Mucosa of gallbladder (tissue), 1 donor: ENCODE measurements at regions not wholly inside any gene's neighbourhood (a gene's known extent, or its start where the extent isn't known, plus 50 kb on each side); places are given as distances from the start of the nearest gene placed in this dataset.

Source experiments
- DNase-seq: peaks from one replicate; pipeline ENCODE4 v3.0.0-alpha.2; 2020; ENCODE audit warnings: low spot score
- donor health status: DM: no; HTN: no; CAD: no.

DNA sequence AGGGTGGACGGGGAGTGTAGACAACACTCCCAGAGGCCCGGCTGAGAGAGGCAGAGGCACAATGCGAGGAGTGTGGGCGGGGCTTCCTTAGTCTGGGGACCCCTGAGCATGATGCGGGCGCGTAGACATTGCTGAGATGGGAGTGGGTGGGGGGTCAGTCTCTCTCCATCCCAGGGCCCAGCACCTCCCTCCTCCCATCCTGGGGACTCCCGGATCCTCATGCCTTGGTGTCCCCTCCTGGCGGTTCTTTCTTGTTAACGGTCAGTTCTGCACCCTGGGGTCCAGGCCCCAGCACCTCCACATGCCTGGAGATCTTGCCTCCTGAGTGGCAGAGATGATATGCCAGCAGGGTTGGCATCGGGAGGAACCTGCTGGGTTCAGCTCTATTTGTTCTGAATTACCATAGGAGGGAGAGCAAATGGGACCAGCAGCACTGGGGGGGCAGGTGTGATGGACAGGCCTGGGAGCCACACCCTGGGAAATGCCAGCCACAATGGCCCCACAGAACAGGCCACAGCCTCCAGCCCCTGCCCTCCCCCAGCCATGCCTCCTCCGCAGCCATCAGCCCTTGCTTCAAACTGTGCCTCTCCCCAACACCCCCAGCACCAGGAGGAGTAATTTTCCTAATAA lies 55.7 kb downstream of the RTL6 start:
- no peak for DNase-seq

- no peak for DNase-seq
Measured at GRCh38 chr22:44441401-44442185, 56.4 kb downstream of the RTL6 start.

DNA sequence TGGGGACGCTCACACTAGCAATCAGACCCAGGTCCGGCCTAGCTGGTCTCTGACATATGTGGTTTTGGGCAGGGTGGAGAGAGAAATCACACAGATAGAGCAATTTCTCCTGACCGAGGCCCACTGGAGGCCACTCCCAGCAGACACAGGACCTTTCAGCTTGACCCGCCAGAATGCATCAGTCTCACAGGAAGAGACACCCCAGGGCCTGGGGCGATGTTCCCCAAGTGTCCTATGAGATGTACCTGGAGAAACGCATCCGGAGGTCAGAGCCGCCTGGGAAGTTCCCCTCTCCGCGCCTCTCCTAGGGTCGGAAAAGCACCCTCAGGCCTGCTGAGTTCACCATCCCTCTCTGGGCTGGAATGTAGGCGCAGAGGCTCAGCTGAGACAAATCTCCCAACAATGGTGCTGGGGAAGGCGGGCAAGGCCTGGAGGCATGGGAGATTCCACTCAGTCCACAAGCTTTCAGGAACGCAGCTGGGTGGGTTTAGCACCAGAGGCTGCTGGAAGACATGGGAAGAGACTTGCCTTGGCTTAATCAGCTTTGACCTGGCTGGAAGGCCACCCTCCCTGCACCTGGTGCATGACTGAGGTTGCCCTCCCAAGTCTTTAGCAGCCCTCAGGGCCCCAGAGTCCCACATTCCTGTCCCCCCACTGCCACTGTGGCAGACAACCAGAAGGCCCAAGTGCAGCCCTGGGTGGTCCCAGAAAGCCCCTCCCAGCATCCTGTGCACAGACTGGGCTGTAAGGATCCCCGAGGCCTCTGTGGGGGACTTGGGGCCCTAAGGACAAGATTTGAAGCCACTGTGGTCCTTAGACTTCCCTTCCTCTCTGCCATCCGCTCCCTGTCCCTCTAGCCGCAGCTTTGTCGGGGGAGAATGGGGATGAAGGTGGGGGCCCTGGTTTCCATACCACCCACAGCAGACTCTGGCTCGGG lies 57.5 kb downstream of the RTL6 start:
- DNase-seq, result no peak

DNA sequence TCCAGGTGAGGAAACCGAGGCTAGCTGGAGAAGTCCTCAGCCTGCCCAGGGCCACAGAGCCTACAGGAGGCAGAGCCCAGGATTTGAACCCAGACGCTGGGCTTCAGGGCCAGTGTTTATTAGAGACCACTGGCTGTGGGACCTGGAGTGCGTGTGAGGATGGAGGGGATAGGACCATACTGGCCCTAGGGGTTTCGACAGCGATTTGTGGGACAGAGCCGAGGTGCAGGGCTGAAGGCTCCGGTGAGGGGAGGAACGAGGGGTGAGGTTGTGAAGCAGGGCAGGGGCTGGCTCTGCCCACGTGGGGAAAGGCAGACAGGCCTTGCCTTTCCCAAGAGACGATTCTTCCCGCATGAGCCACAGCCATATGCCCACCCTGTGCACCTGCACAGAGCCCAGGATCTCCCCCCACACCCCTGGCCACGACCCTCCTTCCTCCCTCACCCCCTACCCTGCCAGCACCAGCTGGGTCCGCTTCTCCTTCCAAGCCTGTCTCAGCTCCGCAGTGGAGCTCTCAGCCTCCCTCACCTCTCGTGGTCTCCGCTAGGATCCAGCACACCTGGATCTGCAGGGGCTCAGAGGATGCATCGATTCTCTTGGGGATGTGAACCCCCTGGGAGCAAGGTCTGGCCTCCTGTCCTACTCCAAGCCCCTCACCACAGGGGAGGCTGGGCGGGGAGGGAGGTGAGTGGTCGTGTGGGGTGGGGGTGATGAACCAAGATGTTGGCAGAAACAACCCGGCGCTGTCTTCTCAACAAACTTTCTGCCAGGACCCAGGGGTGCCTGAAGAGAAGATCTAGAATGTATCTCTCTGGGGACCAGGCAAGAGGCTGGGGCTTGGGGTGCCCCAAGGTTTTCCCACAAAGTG lies 58.4 kb downstream of the RTL6 start:
- DNase-seq, result no peak

DNA sequence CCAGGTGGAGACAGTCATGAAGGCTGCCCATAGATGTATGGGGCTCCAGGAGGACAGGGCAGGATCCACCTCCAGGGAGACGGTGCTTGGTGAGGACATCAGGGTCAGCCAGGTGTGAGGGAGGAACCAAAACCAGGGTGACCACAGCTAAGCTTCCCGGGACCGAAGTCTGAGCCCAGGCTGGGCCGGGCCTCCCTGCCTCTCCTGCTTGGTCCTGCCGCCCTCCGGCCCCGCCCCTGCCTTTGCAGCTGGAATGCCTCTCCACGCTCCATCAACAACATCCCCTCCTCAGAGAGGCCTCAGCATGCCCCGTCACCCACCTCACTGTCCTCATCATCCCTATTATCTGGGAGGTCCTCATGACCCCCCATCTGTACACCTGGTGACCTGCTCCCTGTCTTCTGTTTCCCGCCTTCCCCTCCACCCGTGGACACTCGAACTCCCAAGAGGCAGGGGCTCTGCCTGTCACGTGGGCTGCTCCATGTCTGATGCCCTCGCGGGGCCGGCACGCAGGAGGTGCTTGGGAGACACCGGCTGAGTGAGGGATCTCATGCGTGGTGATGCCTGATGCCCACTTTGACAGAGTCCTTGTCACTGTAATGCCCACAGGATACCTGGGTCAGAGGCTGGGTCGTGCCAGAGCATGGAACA lies 59.4 kb downstream of the RTL6 start:
- DNase-seq, result no peak

DNA sequence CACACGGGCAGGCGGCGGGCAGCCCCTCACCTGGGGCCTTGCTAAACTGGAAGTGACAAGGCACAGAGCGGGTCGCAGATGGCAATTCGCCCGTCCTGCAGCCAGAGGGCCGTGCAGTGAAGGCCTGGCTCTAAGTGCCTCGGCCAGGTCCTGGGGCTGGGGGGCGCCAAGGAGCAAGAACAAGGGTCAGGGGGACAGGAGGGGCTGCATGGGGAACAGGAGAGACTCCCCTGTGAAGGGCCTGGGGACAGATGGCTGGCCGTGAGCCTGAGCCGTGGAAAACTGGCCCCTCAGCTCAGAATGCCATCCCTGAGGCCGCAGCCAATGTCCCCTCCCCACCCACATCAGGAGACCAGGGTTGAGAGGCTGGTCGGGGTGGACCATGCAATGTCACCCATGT lies 60.0 kb downstream of the RTL6 start:
- DNase-seq, result no peak

DNA sequence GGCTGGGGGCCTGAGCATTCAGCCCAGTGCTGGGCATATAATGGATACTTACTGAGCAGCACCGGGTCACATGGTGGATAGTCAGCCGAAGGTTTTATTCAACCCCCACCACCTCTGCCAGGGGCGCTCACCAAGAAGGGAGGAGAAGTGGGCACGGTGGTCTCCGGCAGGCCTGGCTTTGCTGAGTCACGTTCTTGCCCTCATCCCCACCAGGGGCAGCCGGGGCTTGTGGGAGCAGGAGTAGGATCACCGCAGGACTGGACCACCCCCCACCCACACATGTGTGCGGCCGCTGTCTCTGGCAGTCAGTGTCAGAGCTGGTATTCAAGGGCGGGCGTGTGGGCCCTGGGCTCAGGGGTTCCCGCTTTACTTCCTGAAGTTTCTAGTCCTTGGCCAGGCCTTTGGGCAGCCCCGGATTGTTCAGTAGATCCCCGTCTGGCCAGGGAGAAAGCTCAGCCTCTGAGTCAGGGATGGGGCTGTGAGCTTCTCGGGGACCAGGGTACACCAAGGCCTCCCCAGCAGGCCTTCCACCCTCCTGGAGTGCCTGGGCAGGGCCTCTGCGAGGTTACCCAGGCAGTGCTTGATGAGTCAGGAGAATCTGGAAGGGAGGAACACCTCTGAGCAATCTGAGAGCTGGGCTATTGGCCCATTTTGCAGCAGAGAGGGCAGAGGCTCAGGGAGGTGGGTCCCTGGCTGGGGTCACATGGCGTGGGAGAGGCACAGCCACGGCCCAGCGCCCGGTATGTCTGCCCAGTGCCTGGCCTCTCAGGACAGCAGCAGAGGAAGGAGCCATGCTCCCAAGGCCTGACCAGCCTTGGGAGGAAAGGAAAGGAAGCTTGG lies 60.6 kb downstream of the RTL6 start:
- DNase-seq, result no peak

- DNase-seq, result no peak
Measured at GRCh38 chr22:44436736-44437135, 61.3 kb downstream of the RTL6 start.

GRCh38 chr22:44431256-44431655 lies 66.8 kb downstream of the RTL6 start:
- no peak for DNase-seq

GRCh38 chr22:44430716-44431115 lies 67.3 kb downstream of the RTL6 start:
- DNase-seq, result no peak

DNA sequence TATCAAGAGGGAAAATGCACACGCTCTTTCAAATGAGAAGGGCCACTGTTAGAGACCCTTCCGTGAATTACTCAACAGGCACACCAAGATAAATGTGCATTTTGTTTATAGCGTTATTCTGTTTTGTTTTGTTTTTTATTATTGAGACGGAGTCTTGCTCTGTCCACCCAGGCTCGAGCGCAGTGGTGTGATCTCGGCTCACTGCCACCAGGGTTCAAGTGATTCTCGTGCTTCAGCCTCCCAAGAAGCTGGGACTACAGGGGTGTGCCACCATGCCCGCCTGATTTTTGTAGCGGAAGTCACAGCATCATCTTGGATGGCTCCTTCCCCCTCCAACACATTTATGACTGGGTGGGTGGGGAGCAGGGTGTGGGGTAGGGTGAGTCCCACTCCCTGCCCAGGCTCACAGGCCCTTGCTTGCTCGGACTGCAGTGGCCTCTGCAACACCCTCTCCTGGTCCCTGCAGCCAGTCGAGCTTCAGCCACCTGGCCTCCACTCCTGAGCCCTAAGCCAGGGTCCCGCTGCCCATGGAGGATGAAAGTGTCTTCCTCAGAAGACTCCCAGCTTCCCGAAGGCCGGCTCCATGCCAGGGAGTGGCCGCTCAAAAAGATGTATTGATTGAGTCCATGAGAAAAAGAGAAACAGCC lies 68.0 kb downstream of the RTL6 start:
- no peak for DNase-seq

GRCh38 chr22:44428941-44429830 lies 68.8 kb downstream of the RTL6 start:
- no peak for DNase-seq

DNA sequence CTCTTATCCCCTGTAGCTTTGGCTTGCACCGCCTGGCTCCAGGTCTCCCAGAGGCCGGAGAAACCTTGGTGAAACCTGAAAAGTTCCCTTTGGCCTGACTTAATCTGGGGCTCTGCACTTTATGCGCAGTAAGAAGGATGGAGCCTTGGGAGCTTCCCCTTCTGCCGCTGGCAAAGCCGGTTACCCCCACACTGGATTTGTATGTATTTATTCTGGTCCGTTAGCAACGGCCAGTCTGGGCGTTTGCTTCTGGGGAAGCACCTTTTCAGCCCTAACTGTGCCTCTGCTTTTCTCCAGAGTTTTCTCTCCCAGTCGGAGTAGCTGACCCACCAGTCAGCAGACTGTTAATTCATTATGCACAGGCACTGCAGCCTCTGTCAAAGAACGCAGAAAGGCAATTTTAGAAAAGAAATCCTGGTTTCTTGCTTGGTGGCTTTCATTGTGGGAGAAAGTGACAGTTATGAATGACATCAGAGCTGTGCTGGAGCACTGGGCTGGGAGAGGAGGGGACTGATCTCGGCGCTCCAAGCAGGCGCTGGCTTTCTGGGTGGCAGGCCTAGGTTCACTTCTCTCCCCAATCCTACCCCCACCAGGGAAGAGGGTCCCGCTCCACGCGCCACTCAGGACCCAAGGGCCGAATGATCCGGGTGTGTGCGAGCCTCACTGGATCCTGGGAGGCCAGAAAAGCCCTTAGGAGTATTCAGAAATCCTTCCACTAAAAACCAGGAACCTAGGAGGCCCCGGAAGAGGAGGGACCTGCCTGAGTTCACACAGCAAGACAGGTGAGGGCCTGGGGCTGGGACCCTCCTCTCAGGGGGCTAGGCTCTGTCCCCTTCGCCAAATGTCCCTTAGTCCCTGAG lies 70.2 kb downstream of the RTL6 start:
- DNase-seq, result no peak

DNA sequence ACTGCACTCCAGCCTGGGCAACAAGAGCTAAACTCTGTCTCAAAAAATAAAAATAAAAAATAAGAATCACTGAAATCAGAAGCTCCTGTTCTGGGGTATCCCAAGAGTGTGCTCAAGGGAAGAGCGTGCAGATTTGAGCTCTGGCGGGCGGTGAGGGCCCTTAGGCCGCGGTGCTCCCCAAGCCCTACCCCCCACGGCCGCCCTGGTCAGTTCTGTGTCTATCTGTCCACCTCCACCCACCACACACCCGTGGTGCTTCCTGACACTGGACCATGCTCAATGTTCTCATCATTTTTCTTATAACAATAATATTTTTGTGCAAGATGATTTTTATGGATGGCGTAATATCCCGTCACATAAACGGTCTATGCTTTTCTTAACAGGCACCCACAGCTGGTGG lies 71.1 kb downstream of the RTL6 start:
- DNase-seq, result no peak

DNA sequence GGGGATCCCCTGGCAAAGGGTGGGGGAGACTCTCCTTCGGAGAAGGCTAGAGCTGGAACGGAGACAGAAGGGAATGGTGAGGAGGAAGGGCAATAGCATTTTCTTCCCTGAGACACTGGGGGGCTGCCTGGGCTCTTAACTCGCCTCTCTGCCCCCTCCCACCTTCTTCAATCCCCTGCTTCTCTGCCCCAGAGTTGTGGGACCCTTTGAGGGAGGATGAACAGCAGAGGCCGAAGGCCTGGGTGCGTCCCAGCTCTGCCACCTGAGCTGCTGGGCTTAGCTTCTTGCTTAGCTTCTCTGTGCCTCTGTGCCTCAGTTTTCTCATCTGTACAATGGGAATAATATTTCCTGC lies 72.4 kb downstream of the RTL6 start:
- no peak for DNase-seq

GRCh38 chr22:44424867-44425693 lies 73.0 kb downstream of the RTL6 start:
- no peak for DNase-seq

- no peak for DNase-seq
Measured at GRCh38 chr22:44424359-44424682, 73.7 kb downstream of the RTL6 start.
